Neural crest cell (in vitro differentiated cells): ENCODE measurements at regions not wholly inside any gene's neighbourhood (a gene's known extent, or its start where the extent isn't known, plus 50 kb on each side); places are given as distances from the start of the nearest gene placed in this dataset.

Experiments
- DNase-seq: peaks from one replicate; pipeline ENCODE4 v3.0.0; 2021; ENCODE audit warnings: low read depth, mixed read lengths, low spot score
- H3K27ac Mint-ChIP-seq: one replicate; pipeline ENCODE4 v1.8.0; 2021; ENCODE audit warnings: mild to moderate bottlenecking, mixed read lengths; ENCODE audit not compliant: unreplicated experiment
- H3K27me3 Mint-ChIP-seq: 2 replicates; pipeline ENCODE4 v1.8.0; 2021; ENCODE audit warnings: low read depth, mild to moderate bottlenecking, mixed read lengths
- H3K36me3 Mint-ChIP-seq: 2 replicates; pipeline ENCODE4 v1.8.0; 2021; ENCODE audit warnings: low read depth, mild to moderate bottlenecking, mixed read lengths
- H3K4me1 Mint-ChIP-seq: 2 replicates; pipeline ENCODE4 v1.8.0; 2021; ENCODE audit warnings: mixed read lengths
- H3K4me3 Mint-ChIP-seq: one replicate; pipeline ENCODE4 v1.8.0; 2021; ENCODE audit warnings: mild to moderate bottlenecking, mixed read lengths
- H3K9me3 Mint-ChIP-seq: 2 replicates; pipeline ENCODE4 v1.8.0; 2021; ENCODE audit warnings: mixed read lengths
- CTCF ChIP-seq: fragments of 200-600 bp; sonication (generic); conservative IDR thresholded peaks from 2 replicates; pipeline ENCODE4 v1.5.0; 2021; ENCODE audit warnings: antibody characterized with exemption, mild to moderate bottlenecking

- Mint-ChIP-seq H3K4me1 (no peaks in the 10 kb centered on the region), H3K9me3 (no peaks in the 10 kb centered on the region), H3K4me3 (no peak overlapping the region), H3K36me3 (no peaks in the 10 kb centered on the region), H3K27ac (no peak overlapping the region), H3K27me3 (no peaks in the 10 kb centered on the region)
- TF ChIP-seq CTCF, result no peak
- no peak for DNase-seq
Measured at GRCh38 chr20:4491643-4492042, 194.6 kb upstream of the PRNP start.

GRCh38 chr20:4490606-4491280 lies 195.5 kb upstream of the PRNP start:
- Mint-ChIP-seq H3K4me1 (no peaks in the 10 kb centered on the region), H3K27me3 (no peaks in the 10 kb centered on the region), H3K27ac (no peak overlapping the region), H3K36me3 (no peaks in the 10 kb centered on the region), H3K4me3 (no peak overlapping the region), H3K9me3 (no peaks in the 10 kb centered on the region)
- no peak for TF ChIP-seq CTCF
- DNase-seq, result no peak

- Mint-ChIP-seq H3K36me3 (no peaks in the 10 kb centered on the region), H3K9me3 (no peaks in the 10 kb centered on the region), H3K4me1 (no peaks in the 10 kb centered on the region), H3K27ac (no peak overlapping the region), H3K4me3 (no peak overlapping the region), H3K27me3 (no peaks in the 10 kb centered on the region)
- no peak for DNase-seq
- no peak for TF ChIP-seq CTCF
Measured at GRCh38 chr20:4490045-4490444, 196.2 kb upstream of the PRNP start.

- DNase-seq, result no peak
Measured at GRCh38 chr20:4488407-4489339, 197.6 kb upstream of the PRNP start.

More at GRCh38 chr20:4488407-4489339, 197.6 kb upstream of the PRNP start:
- TF ChIP-seq CTCF, result no peak
- Mint-ChIP-seq H3K27ac (no peak overlapping the region), H3K4me1 (no peaks in the 10 kb centered on the region), H3K4me3 (no peak overlapping the region), H3K27me3 (no peaks in the 10 kb centered on the region), H3K36me3 (no peaks in the 10 kb centered on the region), H3K9me3 (no peaks in the 10 kb centered on the region)
